OCI-LY3 (cell line): ENCODE measurements at regions not wholly inside any gene's neighbourhood (a gene's known extent, or its start where the extent isn't known, plus 50 kb on each side); places are given as distances from the start of the nearest gene placed in this dataset.

Experiments
- CTCF ChIP-seq: fragments of 200-600, 300-600 bp; sonication (generic); IDR thresholded peaks from 2 replicates; pipeline ENCODE4 v1.5.1; 2014; ENCODE audit warnings: antibody characterized with exemption, low read length, low read depth
- EZH2phosphoT487 ChIP-seq: fragments of 200-600 bp; shearing (Covaris generic); IDR thresholded peaks from 2 replicates; pipeline ENCODE4 v1.6.1; 2018; ENCODE audit warnings: antibody characterized with exemption, mixed run types, low read depth

- TF ChIP-seq CTCF, result no peak
- TF ChIP-seq EZH2phosphoT487, result no peak
Observed at GRCh38 chr5:124353016-124353415, 393.4 kb downstream of the ZNF608 start.
